Thyroid gland (tissue), 4 donors: ENCODE measurements at regions not wholly inside any gene's neighbourhood (a gene's known extent, or its start where the extent isn't known, plus 50 kb on each side); places are given as distances from the start of the nearest gene placed in this dataset.
"Not testable (repeated sequence)": the region's sequence is repeated elsewhere in the genome, so short reads cannot be mapped to it uniquely, and the experiment has no call there.

Experiments used
- CTCF ChIP-seq, 6 experiments: fragments of 200-600 bp in 3 of 6; fragments of 450-650 bp in 3 of 6; sonication (generic) in 3 of 6; IDR thresholded peaks; one replicate each; pipeline ENCODE4 v1.5.1; 2016 to 2019; ENCODE audit warnings: antibody characterized with exemption in 6 of 6, mild to moderate bottlenecking in 2 of 6, inconsistent platforms in 1 of 6, moderate library complexity in 1 of 6
- POLR2A ChIP-seq, 2 donors: fragments of 450-650 bp; IDR thresholded peaks; one replicate each; pipeline ENCODE4 v1.6.1; 2017; ENCODE audit warnings: antibody characterized with exemption in 2 of 2, mild to moderate bottlenecking in 2 of 2, moderate library complexity in 1 of 2

GRCh38 chr16:21513337-21513741, 86.0 kb upstream of the METTL9 start:
- not testable (repeated sequence) for TF ChIP-seq CTCF, POLR2A (IDR thresholded peaks at IDR 0.05)
